ENCODE measurements at regions not wholly inside any gene's neighbourhood (a gene's known extent, or its start where the extent isn't known, plus 50 kb on each side); places are given as distances from the start of the nearest gene placed in this dataset.
"Not testable (repeated sequence)": the region's sequence is repeated elsewhere in the genome, so short reads cannot be mapped to it uniquely, and the experiment has no call there.

- no peak for DNase-seq
- H3K27me3 Mint-ChIP-seq: peaks cover 7% of the 10 kb centered on the region
- POLR2A ChIA-PET: no interaction called here
- H3K4me1 Mint-ChIP-seq (ENCODE audit: low read depth): no peaks in the 10 kb centered on the region
- intact Hi-C loops (cut with micrococcal nuclease): no loop called here
- H3K36me3 Mint-ChIP-seq: no peaks in the 10 kb centered on the region
- CTCF ChIA-PET: no interaction called here
- H3K27ac Mint-ChIP-seq: no peak overlapping the region
- H3K9me3 Mint-ChIP-seq: no peaks in the 10 kb centered on the region
- no peak overlapping the region for H3K4me3 Mint-ChIP-seq
Observed at GRCh38 chr12:34097213-34097612, 74.9 kb downstream of the ALG10 start.

GRCh38 chr12:34105392-34105933 is 83.2 kb downstream of the ALG10 start:
- no peaks in the 10 kb centered on the region for H3K36me3 Mint-ChIP-seq
- CTCF ChIA-PET: no interaction called here
- H3K27me3 Mint-ChIP-seq: peaks cover 18% of the 10 kb centered on the region
- intact Hi-C loops (cut with micrococcal nuclease): no loop called here
- no peak overlapping the region for H3K27ac Mint-ChIP-seq
- no peak overlapping the region for H3K4me3 Mint-ChIP-seq
- no peak for DNase-seq
- H3K9me3 Mint-ChIP-seq: no peaks in the 10 kb centered on the region
- no peaks in the 10 kb centered on the region for H3K4me1 Mint-ChIP-seq (ENCODE audit: low read depth)
- POLR2A ChIA-PET: no interaction called here

- intact Hi-C loops (cut with micrococcal nuclease): no loop called here
- Mint-ChIP-seq H3K27me3 (peaks cover 18% of the 10 kb centered on the region), H3K36me3 (no peaks in the 10 kb centered on the region), H3K27ac (no peak overlapping the region), H3K4me1 (ENCODE audit: low read depth) (no peaks in the 10 kb centered on the region), H3K9me3 (no peaks in the 10 kb centered on the region), H3K4me3 (no peak overlapping the region)
- DNase-seq: no peak
- ChIA-PET POLR2A (no interaction called here), CTCF (no interaction called here)
Observed at GRCh38 chr12:34106172-34106571, 83.9 kb downstream of the ALG10 start.

GRCh38 chr12:34107016-34107415 is 84.7 kb downstream of the ALG10 start:
- H3K4me3 Mint-ChIP-seq: no peak overlapping the region
- no peak overlapping the region for H3K27ac Mint-ChIP-seq
- H3K9me3 Mint-ChIP-seq: no peaks in the 10 kb centered on the region
- intact Hi-C loops (cut with micrococcal nuclease): no loop called here
- no peak for DNase-seq
- ChIA-PET POLR2A (no interaction called here), CTCF (no interaction called here)
- H3K36me3 Mint-ChIP-seq: no peaks in the 10 kb centered on the region
- no peaks in the 10 kb centered on the region for H3K4me1 Mint-ChIP-seq (ENCODE audit: low read depth)
- H3K27me3 Mint-ChIP-seq: peaks cover 18% of the 10 kb centered on the region

GRCh38 chr12:34107781-34108404 is 85.6 kb downstream of the ALG10 start:
- Mint-ChIP-seq H3K27me3 (peaks cover 18% of the 10 kb centered on the region), H3K9me3 (no peaks in the 10 kb centered on the region), H3K4me3 (no peak overlapping the region), H3K27ac (no peak overlapping the region), H3K36me3 (no peaks in the 10 kb centered on the region), H3K4me1 (ENCODE audit: low read depth) (no peaks in the 10 kb centered on the region)
- ChIA-PET POLR2A (no interaction called here), CTCF (no interaction called here)
- DNase-seq: no peak
- intact Hi-C loops (cut with micrococcal nuclease): no loop called here

- ChIA-PET CTCF (interaction anchor here (0.8 kb wide), 1 partner anchor 14 kb away, joined by 4 read pairs; no protein-coding TSS in a partner anchor), POLR2A (no interaction called here)
- intact Hi-C loops (cut with micrococcal nuclease): no loop called here
- no peaks in the 10 kb centered on the region for H3K4me1 Mint-ChIP-seq (ENCODE audit: low read depth)
- no peak overlapping the region for H3K27ac Mint-ChIP-seq
- peaks cover 18% of the 10 kb centered on the region for H3K27me3 Mint-ChIP-seq
- H3K4me3 Mint-ChIP-seq: no peak overlapping the region
- no peaks in the 10 kb centered on the region for H3K9me3 Mint-ChIP-seq
- H3K36me3 Mint-ChIP-seq: no peaks in the 10 kb centered on the region
- no peak for DNase-seq
Observed at GRCh38 chr12:34108405-34108803, 86.1 kb downstream of the ALG10 start.

GRCh38 chr12:34108967-34109366 is 86.7 kb downstream of the ALG10 start:
- Mint-ChIP-seq H3K4me3 (no peak overlapping the region), H3K4me1 (ENCODE audit: low read depth) (no peaks in the 10 kb centered on the region), H3K36me3 (no peaks in the 10 kb centered on the region), H3K27ac (no peak overlapping the region), H3K9me3 (no peaks in the 10 kb centered on the region), H3K27me3 (peaks cover 15% of the 10 kb centered on the region)
- ChIA-PET POLR2A (no interaction called here), CTCF (interaction anchor here (0.8 kb wide), 1 partner anchor 13 kb away, joined by 4 read pairs; no protein-coding TSS in a partner anchor)
- intact Hi-C loops (cut with micrococcal nuclease): no loop called here
- DNase-seq: no peak

- no peak for DNase-seq
- Mint-ChIP-seq H3K36me3 (no peaks in the 10 kb centered on the region), H3K9me3 (no peaks in the 10 kb centered on the region), H3K27ac (no peak overlapping the region), H3K4me3 (no peak overlapping the region), H3K4me1 (ENCODE audit: low read depth) (no peaks in the 10 kb centered on the region), H3K27me3 (peaks cover 15% of the 10 kb centered on the region)
- ChIA-PET CTCF (no interaction called here), POLR2A (no interaction called here)
- intact Hi-C loops (cut with micrococcal nuclease): no loop called here
Observed at GRCh38 chr12:34109390-34109789, 87.1 kb downstream of the ALG10 start.

- CTCF ChIA-PET; H3K4me3 Mint-ChIP-seq; intact Hi-C loops (cut with micrococcal nuclease); POLR2A ChIA-PET; H3K4me1 Mint-ChIP-seq (ENCODE audit: low read depth); H3K27ac Mint-ChIP-seq; DNase-seq; H3K36me3 Mint-ChIP-seq; H3K9me3 Mint-ChIP-seq: not testable (repeated sequence)
- peaks cover 12% of the 10 kb centered on the region for H3K27me3 Mint-ChIP-seq
Observed at GRCh38 chr12:34109909-34110531, 87.7 kb downstream of the ALG10 start.

- H3K36me3 Mint-ChIP-seq: no peaks in the 10 kb centered on the region
- no peak overlapping the region for H3K4me3 Mint-ChIP-seq
- H3K27ac Mint-ChIP-seq: no peak overlapping the region
- H3K9me3 Mint-ChIP-seq: no peaks in the 10 kb centered on the region
- intact Hi-C loops (cut with micrococcal nuclease): no loop called here
- H3K27me3 Mint-ChIP-seq: no peaks in the 10 kb centered on the region
- CTCF ChIA-PET: no interaction called here
- POLR2A ChIA-PET: no interaction called here
- H3K4me1 Mint-ChIP-seq (ENCODE audit: low read depth): no peaks in the 10 kb centered on the region
- no peak for DNase-seq
Observed at GRCh38 chr12:34119366-34119765, 97.1 kb downstream of the ALG10 start.

- intact Hi-C loops (cut with micrococcal nuclease): loop anchor here (5.0 to 10.0 kb wide), 2 partner anchors 89 to 503 kb away; no protein-coding TSS in a partner anchor
- Mint-ChIP-seq H3K36me3 (no peaks in the 10 kb centered on the region), H3K27me3 (no peaks in the 10 kb centered on the region), H3K4me1 (ENCODE audit: low read depth) (peaks cover 4% of the 10 kb centered on the region), H3K27ac (no peak overlapping the region), H3K9me3 (no peaks in the 10 kb centered on the region), H3K4me3 (no peak overlapping the region)
- ChIA-PET CTCF (interaction anchor here (0.6 to 2.0 kb wide), 2 partner anchors 99 to 854 kb away, joined by 5 to 6 read pairs; no protein-coding TSS in a partner anchor), POLR2A (no interaction called here)
- DNase-seq: no peak
Observed at GRCh38 chr12:34121360-34121759, 99.1 kb downstream of the ALG10 start.

GRCh38 chr12:34123092-34123491 is 100.8 kb downstream of the ALG10 start:
- H3K9me3 Mint-ChIP-seq; H3K4me1 Mint-ChIP-seq (ENCODE audit: low read depth); H3K4me3 Mint-ChIP-seq; POLR2A ChIA-PET; H3K36me3 Mint-ChIP-seq; H3K27me3 Mint-ChIP-seq; H3K27ac Mint-ChIP-seq: not testable (repeated sequence)
- intact Hi-C loops (cut with micrococcal nuclease): loop anchor here (1.0 to 10.0 kb wide), 3 partner anchors 91 to 502 kb away; no protein-coding TSS in a partner anchor
- peak; percentile 59 for DNase-seq
- CTCF ChIA-PET: interaction anchor here (0.8 to 2.0 kb wide), 19 partner anchors 8 to 105 kb away, joined by 3 to 9 read pairs (median 4); no protein-coding TSS in a partner anchor

GRCh38 chr12:34124608-34125007 is 102.3 kb downstream of the ALG10 start:
- intact Hi-C loops (cut with micrococcal nuclease): loop anchor here (5.0 to 10.0 kb wide), 2 partner anchors 92 to 500 kb away; no protein-coding TSS in a partner anchor
- H3K27ac Mint-ChIP-seq: no peak overlapping the region
- H3K9me3 Mint-ChIP-seq: no peaks in the 10 kb centered on the region
- no peaks in the 10 kb centered on the region for H3K36me3 Mint-ChIP-seq
- no peak for DNase-seq
- H3K4me3 Mint-ChIP-seq: no peak overlapping the region
- CTCF ChIA-PET: interaction anchor here (0.6 to 1.1 kb wide), 2 partner anchors 94 to 99 kb away, joined by 3 to 6 read pairs; no protein-coding TSS in a partner anchor
- POLR2A ChIA-PET: no interaction called here
- peaks cover 8% of the 10 kb centered on the region for H3K4me1 Mint-ChIP-seq (ENCODE audit: low read depth)
- H3K27me3 Mint-ChIP-seq: peaks cover 12% of the 10 kb centered on the region

Measured in activated CD4-positive, alpha-beta memory T cell treated with anti-CD3 and anti-CD28 coated beads for 36 hours (primary cell).